WTC11 (cell line): ENCODE measurements at regions not wholly inside any gene's neighbourhood (a gene's known extent, or its start where the extent isn't known, plus 50 kb on each side); places are given as distances from the start of the nearest gene placed in this dataset.

ENCODE experiments used
- ATAC-seq: fragments of 200-7000 bp; cut with Tn5 transposase; 2 replicates; pipeline ENCODE4 v1.10.0; 2021; ENCODE audit warnings: mild to moderate bottlenecking, moderate library complexity
- CTCF ChIA-PET: fragments of 300-600 bp; sonication (Branson Sonifier 250); formaldehyde crosslinking; loops from one replicate; lab custom pipeline; 2021; ENCODE audit warnings: antibody characterized with exemption; lab: Charles Lee
- POLR2A ChIA-PET: fragments of 350-600 bp; sonication (Branson Sonifier 250); formaldehyde crosslinking; loops from one replicate; lab custom pipeline; 2021; ENCODE audit warnings: antibody characterized with exemption; lab: Charles Lee
- DNase-seq: peaks from one replicate; pipeline ENCODE4 v3.0.0; 2021; ENCODE audit warnings: low spot score
- H3K27ac Mint-ChIP-seq: 2 replicates; pipeline ENCODE4 v1.8.0; 2021; ENCODE audit warnings: mixed read lengths
- H3K27me3 Mint-ChIP-seq: 2 replicates; pipeline ENCODE4 v1.8.0; 2021; ENCODE audit warnings: low read depth, mild to moderate bottlenecking, moderate library complexity, mixed read lengths
- H3K36me3 Mint-ChIP-seq: 2 replicates; pipeline ENCODE4 v1.8.0; 2021; ENCODE audit warnings: mixed read lengths
- H3K4me1 Mint-ChIP-seq: 2 replicates; pipeline ENCODE4 v1.8.0; 2022; ENCODE audit warnings: mixed read lengths
- H3K4me3 Mint-ChIP-seq: 2 replicates; pipeline ENCODE4 v1.8.0; 2021; ENCODE audit warnings: mild to moderate bottlenecking, moderate library complexity, mixed read lengths
- H3K9me3 Mint-ChIP-seq: 2 replicates; pipeline ENCODE4 v1.8.0; 2021; ENCODE audit warnings: mixed read lengths
- E2F4 ChIP-seq: sonication (generic); formaldehyde crosslinking; IDR thresholded peaks from 2 replicates; pipeline ENCODE4 v1.8.1; 2022; ENCODE audit warnings: low read depth, mild to moderate bottlenecking, moderate library complexity, missing genetic modification reagents, borderline replicate concordance
- ELF4 ChIP-seq: sonication (generic); formaldehyde crosslinking; IDR thresholded peaks from 2 replicates; pipeline ENCODE4 v1.8.1; 2022; ENCODE audit warnings: low read depth, mild to moderate bottlenecking, moderate library complexity, missing genetic modification reagents
- EMX1 ChIP-seq: fragments of 250-450 bp; sonication (Bioruptor Pico); IDR thresholded peaks from 2 replicates; pipeline ENCODE4 v1.8.0; 2021; ENCODE audit warnings: mild to moderate bottlenecking
- FOXJ3 ChIP-seq: sonication (generic); formaldehyde crosslinking; IDR thresholded peaks from 2 replicates; pipeline ENCODE4 v1.9.0; 2021; ENCODE audit warnings: missing genetic modification reagents, mild to moderate bottlenecking, borderline replicate concordance
- NFATC4 ChIP-seq: fragments of 250-450 bp; sonication (Bioruptor Pico); IDR thresholded peaks from 2 replicates; pipeline ENCODE4 v1.9.0; 2021; ENCODE audit warnings: mild to moderate bottlenecking
- NR2C2 ChIP-seq: sonication (generic); formaldehyde crosslinking; IDR thresholded peaks from 2 replicates; pipeline ENCODE4 v1.8.0; 2022; ENCODE audit warnings: mild to moderate bottlenecking, missing genetic modification reagents
- OVOL2 ChIP-seq: fragments of 250-450 bp; sonication (Bioruptor Pico); IDR thresholded peaks from 2 replicates; pipeline ENCODE4 v1.9.0; 2021; ENCODE audit warnings: mild to moderate bottlenecking, borderline replicate concordance
- RELA ChIP-seq: sonication (generic); formaldehyde crosslinking; IDR thresholded peaks from 2 replicates; pipeline ENCODE4 v1.8.1; 2022; ENCODE audit warnings: missing genetic modification reagents, mild to moderate bottlenecking, borderline replicate concordance
- RORB ChIP-seq: fragments of 250-450 bp; sonication (Bioruptor Pico); IDR thresholded peaks from 2 replicates; pipeline ENCODE4 v1.9.0; 2021; ENCODE audit warnings: mild to moderate bottlenecking
- TP53 ChIP-seq: sonication (generic); formaldehyde crosslinking; IDR thresholded peaks from 2 replicates; pipeline ENCODE4 v1.8.1; 2023; ENCODE audit warnings: mild to moderate bottlenecking, missing genetic modification reagents
- ZBTB21 ChIP-seq: sonication (generic); formaldehyde crosslinking; IDR thresholded peaks from 2 replicates; pipeline ENCODE4 v1.8.1; 2023; ENCODE audit warnings: mild to moderate bottlenecking, missing genetic modification reagents, borderline replicate concordance
- ZNF219 ChIP-seq: sonication (generic); formaldehyde crosslinking; IDR thresholded peaks from 2 replicates; pipeline ENCODE4 v1.8.0; 2023; ENCODE audit warnings: missing genetic modification reagents, mild to moderate bottlenecking, borderline replicate concordance
- ZNF232 ChIP-seq: sonication (generic); formaldehyde crosslinking; IDR thresholded peaks from 2 replicates; pipeline ENCODE4 v1.8.0; 2022; ENCODE audit warnings: mild to moderate bottlenecking, missing genetic modification reagents
- ZNF317 ChIP-seq: sonication (generic); formaldehyde crosslinking; IDR thresholded peaks from 2 replicates; pipeline ENCODE4 v1.8.1; 2023; ENCODE audit warnings: low read depth, mild to moderate bottlenecking, moderate library complexity, missing genetic modification reagents, borderline replicate concordance
- ZNF671 ChIP-seq: fragments of 250-450 bp; sonication (Bioruptor Pico); IDR thresholded peaks from 2 replicates; pipeline ENCODE4 v1.8.0; 2021; ENCODE audit warnings: mild to moderate bottlenecking
- TF ChIP-seq, protein P1 (sequence below): fragments of 250-450 bp; sonication (Bioruptor Pico); IDR thresholded peaks from 2 replicates; pipeline ENCODE4 v1.8.0; 2021; ENCODE audit warnings: mild to moderate bottlenecking
- TF ChIP-seq, protein P2 (sequence below): sonication (generic); formaldehyde crosslinking; IDR thresholded peaks from 2 replicates; pipeline ENCODE4 v1.8.0; 2023; ENCODE audit warnings: missing genetic modification reagents
- TF ChIP-seq, protein P3 (sequence below): sonication (generic); formaldehyde crosslinking; IDR thresholded peaks from 2 replicates; pipeline ENCODE4 v1.8.1; 2022; ENCODE audit warnings: low read depth, missing genetic modification reagents, borderline replicate concordance
- TF ChIP-seq, protein P4 (sequence below): sonication (generic); formaldehyde crosslinking; IDR thresholded peaks from 2 replicates; pipeline ENCODE4 v1.8.1; 2023; ENCODE audit warnings: mild to moderate bottlenecking, missing genetic modification reagents, moderate library complexity

- no peaks in the 10 kb centered on the region for H3K27me3 Mint-ChIP-seq
- H3K9me3 Mint-ChIP-seq: no peaks in the 10 kb centered on the region
- POLR2A ChIA-PET: no interaction called here
- no peaks in the 10 kb centered on the region for H3K36me3 Mint-ChIP-seq
- H3K4me1 Mint-ChIP-seq: no peaks in the 10 kb centered on the region
- TF ChIP-seq RELA (CRISPR knock-in tag): no peak
- TF ChIP-seq, all 79 proteins: peak for 0
- DNase-seq (no peak), ATAC-seq (no peak)
- H3K4me3 Mint-ChIP-seq: no peak overlapping the region
- CTCF ChIA-PET: interaction anchor here (1.0 kb wide), 1 partner anchor 44 kb away, joined by 3 read pairs; no protein-coding TSS in a partner anchor
- no peak overlapping the region for H3K27ac Mint-ChIP-seq
Measured at GRCh38 chr11:93939084-93939760, 81.9 kb upstream of the HEPHL1 start.

GRCh38 chr11:93940395-93940794, 80.8 kb upstream of the HEPHL1 start:
- Mint-ChIP-seq H3K4me3 (no peak overlapping the region), H3K4me1 (no peaks in the 10 kb centered on the region), H3K36me3 (no peaks in the 10 kb centered on the region)

GRCh38 chr11:93942176-93942575, 79.0 kb upstream of the HEPHL1 start:
- CTCF ChIA-PET: interaction anchor here (0.7 kb wide), 1 partner anchor 20 kb away, joined by 3 read pairs; no protein-coding TSS in a partner anchor
- POLR2A ChIA-PET: no interaction called here
- Mint-ChIP-seq H3K27ac (no peak overlapping the region), H3K4me3 (no peak overlapping the region), H3K27me3 (no peaks in the 10 kb centered on the region), H3K9me3 (no peaks in the 10 kb centered on the region), H3K36me3 (no peaks in the 10 kb centered on the region), H3K4me1 (no peaks in the 10 kb centered on the region)
- TF ChIP-seq OVOL2 (no peak), ZNF671 (CRISPR knock-in tag) (no peak), ELF4 (CRISPR knock-in tag) (no peak), NR2C2 (CRISPR knock-in tag) (no peak), EMX1 (CRISPR knock-in tag) (no peak), FOXJ3 (no peak), RORB (CRISPR knock-in tag) (no peak)
- TF ChIP-seq, protein P1, sequence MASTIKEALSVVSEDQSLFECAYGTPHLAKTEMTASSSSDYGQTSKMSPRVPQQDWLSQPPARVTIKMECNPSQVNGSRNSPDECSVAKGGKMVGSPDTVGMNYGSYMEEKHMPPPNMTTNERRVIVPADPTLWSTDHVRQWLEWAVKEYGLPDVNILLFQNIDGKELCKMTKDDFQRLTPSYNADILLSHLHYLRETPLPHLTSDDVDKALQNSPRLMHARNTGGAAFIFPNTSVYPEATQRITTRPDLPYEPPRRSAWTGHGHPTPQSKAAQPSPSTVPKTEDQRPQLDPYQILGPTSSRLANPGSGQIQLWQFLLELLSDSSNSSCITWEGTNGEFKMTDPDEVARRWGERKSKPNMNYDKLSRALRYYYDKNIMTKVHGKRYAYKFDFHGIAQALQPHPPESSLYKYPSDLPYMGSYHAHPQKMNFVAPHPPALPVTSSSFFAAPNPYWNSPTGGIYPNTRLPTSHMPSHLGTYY (CRISPR knock-in tag): no peak
- TF ChIP-seq, protein P2, sequence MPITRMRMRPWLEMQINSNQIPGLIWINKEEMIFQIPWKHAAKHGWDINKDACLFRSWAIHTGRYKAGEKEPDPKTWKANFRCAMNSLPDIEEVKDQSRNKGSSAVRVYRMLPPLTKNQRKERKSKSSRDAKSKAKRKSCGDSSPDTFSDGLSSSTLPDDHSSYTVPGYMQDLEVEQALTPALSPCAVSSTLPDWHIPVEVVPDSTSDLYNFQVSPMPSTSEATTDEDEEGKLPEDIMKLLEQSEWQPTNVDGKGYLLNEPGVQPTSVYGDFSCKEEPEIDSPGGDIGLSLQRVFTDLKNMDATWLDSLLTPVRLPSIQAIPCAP: no peak
- TF ChIP-seq, protein P3, sequence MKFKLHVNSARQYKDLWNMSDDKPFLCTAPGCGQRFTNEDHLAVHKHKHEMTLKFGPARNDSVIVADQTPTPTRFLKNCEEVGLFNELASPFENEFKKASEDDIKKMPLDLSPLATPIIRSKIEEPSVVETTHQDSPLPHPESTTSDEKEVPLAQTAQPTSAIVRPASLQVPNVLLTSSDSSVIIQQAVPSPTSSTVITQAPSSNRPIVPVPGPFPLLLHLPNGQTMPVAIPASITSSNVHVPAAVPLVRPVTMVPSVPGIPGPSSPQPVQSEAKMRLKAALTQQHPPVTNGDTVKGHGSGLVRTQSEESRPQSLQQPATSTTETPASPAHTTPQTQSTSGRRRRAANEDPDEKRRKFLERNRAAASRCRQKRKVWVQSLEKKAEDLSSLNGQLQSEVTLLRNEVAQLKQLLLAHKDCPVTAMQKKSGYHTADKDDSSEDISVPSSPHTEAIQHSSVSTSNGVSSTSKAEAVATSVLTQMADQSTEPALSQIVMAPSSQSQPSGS (CRISPR knock-in tag): no peak
- TF ChIP-seq, protein P4, sequence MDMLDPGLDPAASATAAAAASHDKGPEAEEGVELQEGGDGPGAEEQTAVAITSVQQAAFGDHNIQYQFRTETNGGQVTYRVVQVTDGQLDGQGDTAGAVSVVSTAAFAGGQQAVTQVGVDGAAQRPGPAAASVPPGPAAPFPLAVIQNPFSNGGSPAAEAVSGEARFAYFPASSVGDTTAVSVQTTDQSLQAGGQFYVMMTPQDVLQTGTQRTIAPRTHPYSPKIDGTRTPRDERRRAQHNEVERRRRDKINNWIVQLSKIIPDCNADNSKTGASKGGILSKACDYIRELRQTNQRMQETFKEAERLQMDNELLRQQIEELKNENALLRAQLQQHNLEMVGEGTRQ (CRISPR knock-in tag): no peak
- DNase-seq: no peak
- no peak for ATAC-seq

More at GRCh38 chr11:93940395-93940794, 80.8 kb upstream of the HEPHL1 start:
- DNase-seq: no peak
- no peak overlapping the region for H3K27ac Mint-ChIP-seq
- CTCF ChIA-PET: interaction anchor here (1.0 kb wide), 1 partner anchor 45 kb away, joined by 3 read pairs; no protein-coding TSS in a partner anchor
- POLR2A ChIA-PET: no interaction called here
- H3K27me3 Mint-ChIP-seq: no peaks in the 10 kb centered on the region
- no peaks in the 10 kb centered on the region for H3K9me3 Mint-ChIP-seq
- no peak for ATAC-seq
- TF ChIP-seq ZNF219 (CRISPR knock-in tag) (no peak), ZNF232 (CRISPR knock-in tag) (no peak), ZNF317 (no peak), NFATC4 (no peak), ZBTB21 (CRISPR knock-in tag) (no peak), TP53 (CRISPR knock-in tag) (no peak), E2F4 (CRISPR knock-in tag) (no peak)
